ENCODE measurements at regions not wholly inside any gene's neighbourhood (a gene's known extent, or its start where the extent isn't known, plus 50 kb on each side); places are given as distances from the start of the nearest gene placed in this dataset.

DNA sequence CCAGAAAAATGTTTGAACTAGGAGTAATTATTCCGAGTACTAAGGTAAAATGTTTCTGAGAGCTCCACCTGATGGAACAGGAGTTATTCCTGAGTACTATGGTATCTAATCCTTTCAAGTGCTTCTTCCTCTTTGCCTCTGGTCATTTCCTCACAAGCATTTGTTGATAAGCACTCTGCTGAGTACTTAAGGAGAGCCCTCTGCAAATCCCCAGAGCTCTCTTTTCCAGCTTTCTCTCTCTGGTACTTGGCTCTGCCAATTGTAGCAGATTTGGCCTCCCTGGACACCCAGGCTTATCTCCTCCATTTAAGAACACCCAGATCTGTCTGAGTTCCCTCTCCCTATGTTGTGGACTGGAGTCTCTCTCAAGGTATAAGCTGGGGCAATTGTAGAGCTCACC is 457.0 kb downstream of the MN1 start:
- no peak for TF ChIP-seq CTCF (IDR thresholded peaks at IDR 0.05; ENCODE audit: low read depth, low read length, missing control alignments)
- DNase-seq (ENCODE audit: low read depth) = no peak
- no peak overlapping the region for H3K4me3 ChIP-seq (ENCODE audit: low read depth, low read length)

- no peak for DNase-seq (ENCODE audit: low read depth)
- no peak overlapping the region for H3K4me3 ChIP-seq (ENCODE audit: low read depth, low read length)
- no peak for TF ChIP-seq CTCF (IDR thresholded peaks at IDR 0.05; ENCODE audit: low read depth, low read length, missing control alignments)
These were observed 455.9 kb downstream of the MN1 start for GRCh38 chr22:27345691-27346090.

DNA sequence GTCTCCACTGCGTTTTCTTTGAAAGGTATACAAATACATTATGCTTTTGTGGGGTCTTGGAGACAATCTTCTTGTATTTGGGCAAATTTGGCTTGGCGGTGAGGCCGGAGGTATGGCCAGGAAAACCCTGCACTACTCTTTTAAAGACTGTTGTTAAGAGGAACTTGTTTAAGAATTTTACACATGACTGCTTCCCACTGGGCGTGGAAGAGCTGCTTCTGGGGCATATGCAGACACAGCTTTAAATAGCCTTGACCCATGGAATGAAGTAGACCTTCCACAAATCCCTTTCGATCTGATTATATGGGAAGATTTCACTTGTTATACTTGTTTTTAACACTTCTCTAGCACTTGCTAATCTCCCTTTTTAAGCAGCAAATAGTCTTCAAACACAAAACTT is 453.6 kb downstream of the MN1 start:
- no peak overlapping the region for H3K4me3 ChIP-seq (ENCODE audit: low read depth, low read length)
- DNase-seq (ENCODE audit: low read depth) = no peak
- no peak for TF ChIP-seq CTCF (IDR thresholded peaks at IDR 0.05; ENCODE audit: low read depth, low read length, missing control alignments)

- TF ChIP-seq CTCF (IDR thresholded peaks at IDR 0.05; ENCODE audit: low read depth, low read length, missing control alignments) = no peak
- DNase-seq (ENCODE audit: low read depth) = no peak
- no peak overlapping the region for H3K4me3 ChIP-seq (ENCODE audit: low read depth, low read length)
These were observed 452.9 kb downstream of the MN1 start for GRCh38 chr22:27348634-27349033.

GRCh38 chr22:27349456-27349855 is 452.1 kb downstream of the MN1 start:
- TF ChIP-seq CTCF (IDR thresholded peaks at IDR 0.05; ENCODE audit: low read depth, low read length, missing control alignments) = no peak
- no peak overlapping the region for H3K4me3 ChIP-seq (ENCODE audit: low read depth, low read length)
- no peak for DNase-seq (ENCODE audit: low read depth)

DNA sequence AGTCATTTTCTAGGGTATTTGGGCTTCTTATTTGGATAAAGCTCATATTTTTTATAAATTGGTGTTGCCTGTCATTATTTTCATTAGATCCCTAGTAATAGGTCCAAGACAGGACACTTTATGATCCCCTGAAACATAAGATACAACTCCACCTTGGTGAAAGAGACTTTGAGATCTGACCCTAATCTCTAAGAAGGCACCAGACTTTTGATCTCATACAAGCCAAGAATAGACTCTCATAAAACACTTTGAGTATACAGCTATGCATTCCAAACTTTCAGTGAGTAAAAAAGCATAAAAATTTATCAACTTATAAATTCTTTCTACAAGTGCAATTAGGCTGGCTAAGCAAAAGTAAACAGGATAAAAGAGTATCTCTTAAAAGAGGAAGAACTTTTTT is 451.2 kb downstream of the MN1 start:
- no peak for DNase-seq (ENCODE audit: low read depth)
- no peak for TF ChIP-seq CTCF (IDR thresholded peaks at IDR 0.05; ENCODE audit: low read depth, low read length, missing control alignments)
- no peak overlapping the region for H3K4me3 ChIP-seq (ENCODE audit: low read depth, low read length)

DNA sequence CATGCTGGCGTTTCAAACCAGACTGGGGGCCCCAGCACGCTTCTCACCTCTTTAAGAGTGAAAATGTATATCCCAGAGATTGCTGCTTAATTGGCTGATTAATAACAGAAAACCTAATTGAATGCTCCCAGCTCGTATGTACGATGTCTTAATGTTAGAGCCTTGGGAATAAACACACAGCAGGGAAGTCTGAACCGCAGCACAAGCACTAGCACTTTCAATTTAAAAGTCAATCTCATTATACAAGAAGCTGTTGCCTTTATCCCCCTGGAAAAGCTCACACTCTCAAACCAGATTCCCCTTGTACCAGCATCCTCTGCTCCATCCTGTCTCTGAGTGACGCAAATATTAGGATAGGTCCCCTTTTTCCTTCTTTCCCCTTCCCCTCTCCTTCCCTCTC is 449.1 kb downstream of the MN1 start:
- DNase-seq (ENCODE audit: low read depth) = no peak
- no peak overlapping the region for H3K4me3 ChIP-seq (ENCODE audit: low read depth, low read length)
- TF ChIP-seq CTCF (IDR thresholded peaks at IDR 0.05; ENCODE audit: low read depth, low read length, missing control alignments) = no peak
